SH-SY5Y (cell line): ENCODE measurements at regions not wholly inside any gene's neighbourhood (a gene's known extent, or its start where the extent isn't known, plus 50 kb on each side); places are given as distances from the start of the nearest gene placed in this dataset.

Experiments used
- GATA2 ChIP-seq: IDR thresholded peaks from 2 replicates; pipeline ENCODE4 v1.6.1; 2011; ENCODE audit warnings: mild to moderate bottlenecking, low read depth, low read length
- GATA3 ChIP-seq: IDR thresholded peaks from 2 replicates; pipeline ENCODE4 v1.6.1; 2011; ENCODE audit warnings: low read depth, mild to moderate bottlenecking, low read length, moderate library complexity

- TF ChIP-seq GATA2 (no peak), GATA3 (no peak)
Measured at GRCh38 chr18:43879415-43879814, 602.1 kb upstream of the SYT4 start.
